Body of pancreas (tissue), 4 donors: ENCODE measurements at regions not wholly inside any gene's neighbourhood (a gene's known extent, or its start where the extent isn't known, plus 50 kb on each side); places are given as distances from the start of the nearest gene placed in this dataset.

ENCODE experiments used
- ATAC-seq: fragments of 150-250 bp; one replicate; pipeline ENCODE4 v1.9.1; 2016
- DNase-seq, 4 donors: peaks; one replicate each; pipeline ENCODE4 v3.0.0-alpha.2; 2019
- H3K27ac ChIP-seq, 4 donors: fragments of 200-600 bp; sonication (generic); 1 replicate in 3 of 4; 2 replicates in 1 of 4; pipeline versions ENCODE4 v1.5.1 to v1.6.1; 2016 to 2019; ENCODE audit warnings: mild to moderate bottlenecking in 1 of 4, mixed read lengths in 1 of 4, moderate library complexity in 1 of 4
- H3K27me3 ChIP-seq, 2 donors: fragments of 200-600 bp; sonication (generic); one replicate each; pipeline ENCODE4 v1.6.0; 2016; ENCODE audit warnings: mild to moderate bottlenecking in 1 of 2
- H3K36me3 ChIP-seq, 2 donors: fragments of 200-600 bp; sonication (generic); replicated peaks in 1 of 2; 2 replicates each; pipeline ENCODE4 v1.5.1; 2016; ENCODE audit warnings: low read depth in 2 of 2; ENCODE audit not compliant: insufficient read depth in 1 of 2
- H3K4me1 ChIP-seq: fragments of 200-600 bp; sonication (generic); one replicate; pipeline ENCODE4 v1.6.0; 2016
- H3K4me3 ChIP-seq, 2 donors: fragments of 200-600 bp; sonication (generic); 1 replicate in 1 of 2; 2 replicates in 1 of 2; pipeline ENCODE4 v1.5.1; 2016 to 2019
- H3K9me3 ChIP-seq, 3 donors: fragments of 200-600 bp; sonication (generic); 1 replicate in 2 of 3; 2 replicates in 1 of 3; pipeline ENCODE4 v1.5.1; 2016
- POLR2A ChIP-seq, 3 donors: fragments of 450-650 bp; IDR thresholded peaks; one replicate each; pipeline ENCODE4 v1.6.1; 2016; ENCODE audit warnings: antibody characterized with exemption in 3 of 3, mild to moderate bottlenecking in 2 of 3
- WGBS, 2 donors: methylation state at CpG; one replicate each; pipeline ENCODE4 v1.1.5; 2017; 5-methylcytosine and 5-hydroxymethylcytosine counted together
- intact Hi-C: fragments of 100-400 bp; cut with DNase I; formaldehyde crosslinking; loops from one replicate; pipeline ENCODE4 v1.15.1; 2023
- TF ChIP-seq, protein P1 (sequence below), 7 experiments: fragments of 450-650 bp in 4 of 7; fragments of 200-600 bp in 3 of 7; sonication (generic) in 3 of 7; IDR thresholded peaks; one replicate each; pipeline ENCODE4 v1.5.1; 2016 to 2019; ENCODE audit warnings: antibody characterized with exemption in 7 of 7

DNA sequence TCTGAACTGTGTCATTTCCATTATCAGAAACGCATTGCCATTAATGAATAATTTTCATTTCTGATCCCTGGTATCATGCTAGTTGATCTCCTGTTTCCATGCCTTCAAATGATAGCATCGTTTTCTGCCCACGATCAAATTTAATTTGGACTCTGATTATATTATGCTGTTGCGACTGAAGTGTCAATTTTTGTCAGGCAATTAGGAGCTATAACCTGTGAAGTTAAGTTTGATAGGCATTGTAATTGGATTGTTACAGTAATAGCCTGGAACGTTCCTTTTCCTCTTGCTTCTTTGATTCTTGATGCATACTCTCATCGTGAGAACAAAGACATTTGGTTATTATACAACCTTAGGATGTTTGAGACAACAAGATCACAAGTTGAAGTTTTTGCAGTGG lies 356.3 kb downstream of the VRK1 start:
- Histone ChIP-seq H3K4me1 (no peaks in the 10 kb centered on the region), H3K36me3 (no peaks in the 10 kb centered on the region), H3K4me3 (no peak overlapping the region), H3K9me3 (no peaks in the 10 kb centered on the region), H3K27me3 (no peaks in the 10 kb centered on the region), H3K27ac (no peak overlapping the region)
- 48 to 55% methylated on average over 6 of the region's 6 CpGs for WGBS, 2 donors
- no peak for TF ChIP-seq POLR2A (IDR thresholded peaks at IDR 0.05)
- TF ChIP-seq, protein P1, sequence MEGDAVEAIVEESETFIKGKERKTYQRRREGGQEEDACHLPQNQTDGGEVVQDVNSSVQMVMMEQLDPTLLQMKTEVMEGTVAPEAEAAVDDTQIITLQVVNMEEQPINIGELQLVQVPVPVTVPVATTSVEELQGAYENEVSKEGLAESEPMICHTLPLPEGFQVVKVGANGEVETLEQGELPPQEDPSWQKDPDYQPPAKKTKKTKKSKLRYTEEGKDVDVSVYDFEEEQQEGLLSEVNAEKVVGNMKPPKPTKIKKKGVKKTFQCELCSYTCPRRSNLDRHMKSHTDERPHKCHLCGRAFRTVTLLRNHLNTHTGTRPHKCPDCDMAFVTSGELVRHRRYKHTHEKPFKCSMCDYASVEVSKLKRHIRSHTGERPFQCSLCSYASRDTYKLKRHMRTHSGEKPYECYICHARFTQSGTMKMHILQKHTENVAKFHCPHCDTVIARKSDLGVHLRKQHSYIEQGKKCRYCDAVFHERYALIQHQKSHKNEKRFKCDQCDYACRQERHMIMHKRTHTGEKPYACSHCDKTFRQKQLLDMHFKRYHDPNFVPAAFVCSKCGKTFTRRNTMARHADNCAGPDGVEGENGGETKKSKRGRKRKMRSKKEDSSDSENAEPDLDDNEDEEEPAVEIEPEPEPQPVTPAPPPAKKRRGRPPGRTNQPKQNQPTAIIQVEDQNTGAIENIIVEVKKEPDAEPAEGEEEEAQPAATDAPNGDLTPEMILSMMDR (IDR thresholded peaks at IDR 0.05) = no peak
- intact Hi-C loops = no loop called here
- DNase-seq (no peak), ATAC-seq (no peak)

DNA sequence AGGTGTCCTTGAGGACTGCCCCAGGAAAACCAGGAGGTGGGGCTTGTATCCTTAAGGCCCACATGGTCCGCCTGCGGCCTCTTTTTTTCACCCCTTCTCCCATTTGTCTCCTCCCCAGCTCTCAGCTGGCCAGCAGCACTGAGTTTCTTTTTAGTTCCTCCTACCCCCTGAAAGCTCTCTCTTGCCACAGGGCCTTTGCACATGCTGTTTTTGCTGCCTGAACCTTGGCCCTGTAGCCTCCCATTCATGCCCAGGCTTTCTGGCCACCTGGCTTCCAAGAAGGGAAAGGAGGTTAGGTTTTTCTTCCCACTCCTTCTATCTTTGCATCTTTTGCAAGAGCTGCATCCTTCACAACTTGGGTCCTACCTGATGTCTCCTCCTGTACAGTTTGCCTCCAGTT lies 358.1 kb downstream of the VRK1 start:
- peaks cover 0 to 11% (median 0%) of the 10 kb centered on the region in 3 donors for H3K9me3 ChIP-seq
- H3K36me3 ChIP-seq = no peaks in the 10 kb centered on the region
- WGBS, 2 donors = 67 to 70% methylated on average over 2 of the region's 2 CpGs
- H3K27ac ChIP-seq = no peak overlapping the region
- no peaks in the 10 kb centered on the region for H3K4me1 ChIP-seq
- intact Hi-C loops = no loop called here
- TF ChIP-seq, protein P1 (IDR thresholded peaks at IDR 0.05) = no peak
- no peak for TF ChIP-seq POLR2A (IDR thresholded peaks at IDR 0.05)
- ATAC-seq = no peak
- H3K4me3 ChIP-seq = no peak overlapping the region
- DNase-seq = no peak
- no peaks in the 10 kb centered on the region for H3K27me3 ChIP-seq

DNA sequence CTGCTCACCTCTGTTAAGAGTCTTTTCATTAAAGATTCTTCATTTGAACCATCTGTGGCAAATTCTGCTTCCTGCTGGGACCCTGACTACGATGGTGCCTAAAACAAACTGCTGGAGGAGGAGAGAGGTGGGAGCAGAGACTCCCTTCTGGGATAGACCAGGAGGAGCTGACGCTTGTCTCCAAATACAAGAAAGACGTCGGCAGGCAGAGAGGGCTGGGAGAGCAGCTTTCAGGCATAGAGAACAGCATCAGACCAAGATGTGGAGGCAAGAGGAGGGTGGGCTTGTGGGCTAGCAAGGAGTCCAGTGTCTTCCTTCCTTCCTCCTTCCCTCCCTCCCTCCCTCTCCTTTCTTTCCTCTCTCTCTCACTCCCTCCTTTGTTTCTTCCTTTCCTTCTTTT lies 358.6 kb downstream of the VRK1 start:
- Histone ChIP-seq H3K27me3 (no peaks in the 10 kb centered on the region), H3K9me3 (peaks cover 0 to 11% (median 0%) of the 10 kb centered on the region in 3 donors), H3K36me3 (no peaks in the 10 kb centered on the region), H3K4me3 (no peak overlapping the region), H3K4me1 (no peaks in the 10 kb centered on the region), H3K27ac (no peak overlapping the region)
- TF ChIP-seq POLR2A (IDR thresholded peaks at IDR 0.05) = no peak
- TF ChIP-seq, protein P1 (IDR thresholded peaks at IDR 0.05) = no peak
- intact Hi-C loops = no loop called here
- ATAC-seq (no peak), DNase-seq (no peak)
- WGBS, 2 donors = 33 to 49% methylated on average over 4 of the region's 4 CpGs

DNA sequence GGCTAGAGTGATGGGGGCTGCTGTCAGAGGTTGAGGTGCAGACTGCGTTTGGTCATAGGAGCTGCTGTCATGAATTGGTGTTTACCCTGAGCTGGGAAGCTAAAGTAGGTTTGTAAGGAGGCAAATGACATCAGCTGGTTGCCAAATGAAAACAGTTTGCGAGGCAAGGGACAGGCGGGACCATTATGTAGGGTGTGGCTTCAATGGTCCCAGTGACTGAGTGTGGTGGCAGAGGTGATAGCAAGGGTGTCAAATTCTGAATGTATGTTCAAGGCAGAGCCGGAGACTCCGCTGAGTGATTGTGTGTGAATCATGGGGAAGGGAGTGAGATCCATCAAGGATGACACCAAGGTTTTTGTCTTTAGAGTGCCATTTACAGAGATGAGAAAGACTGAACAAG lies 359.5 kb downstream of the VRK1 start:
- H3K4me1 ChIP-seq = no peaks in the 10 kb centered on the region
- intact Hi-C loops = no loop called here
- TF ChIP-seq, protein P1 (IDR thresholded peaks at IDR 0.05) = no peak
- TF ChIP-seq POLR2A (IDR thresholded peaks at IDR 0.05) = no peak
- 66 to 72% methylated on average over 5 of the region's 5 CpGs for WGBS, 2 donors
- ATAC-seq (no peak), DNase-seq (no peak)
- H3K27me3 ChIP-seq = no peaks in the 10 kb centered on the region
- peaks cover 0 to 11% (median 0%) of the 10 kb centered on the region in 3 donors for H3K9me3 ChIP-seq
- H3K27ac ChIP-seq = no peak overlapping the region
- no peaks in the 10 kb centered on the region for H3K36me3 ChIP-seq
- no peak overlapping the region for H3K4me3 ChIP-seq

DNA sequence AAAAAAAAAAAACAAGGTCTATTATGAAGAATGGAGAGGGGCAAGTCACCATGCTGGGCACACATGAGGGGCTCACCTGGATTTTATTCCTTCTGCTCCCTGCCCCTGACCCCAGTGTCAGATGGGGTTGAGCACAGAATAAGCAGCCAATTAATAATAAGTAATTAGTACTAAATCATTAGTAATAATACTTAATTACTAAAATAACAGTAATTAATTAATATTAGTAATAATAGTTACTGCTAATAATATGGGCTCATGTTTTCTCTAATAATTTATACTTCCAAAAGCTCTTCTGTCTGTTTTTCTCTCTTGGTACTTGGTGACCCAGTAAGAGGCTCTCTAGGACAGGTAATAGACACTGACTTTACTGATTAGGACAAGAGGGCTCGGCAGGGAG lies 360.9 kb downstream of the VRK1 start:
- no peak for TF ChIP-seq POLR2A (IDR thresholded peaks at IDR 0.05)
- TF ChIP-seq, protein P1 (IDR thresholded peaks at IDR 0.05) = no peak
- intact Hi-C loops = no loop called here
- H3K4me3 ChIP-seq = no peak overlapping the region
- DNase-seq (no peak), ATAC-seq (no peak)
- no peaks in the 10 kb centered on the region for H3K27me3 ChIP-seq
- H3K4me1 ChIP-seq = no peaks in the 10 kb centered on the region
- H3K36me3 ChIP-seq = no peaks in the 10 kb centered on the region
- no peak overlapping the region for H3K27ac ChIP-seq
- 68 to 79% methylated on average over 1 of the region's 1 CpG for WGBS, 2 donors
- peaks cover 0 to 11% (median 0%) of the 10 kb centered on the region in 3 donors for H3K9me3 ChIP-seq
